ENCODE measurements at regions not wholly inside any gene's neighbourhood (a gene's known extent, or its start where the extent isn't known, plus 50 kb on each side); places are given as distances from the start of the nearest gene placed in this dataset.

- no peak overlapping the region for H3K27ac Mint-ChIP-seq
- TF ChIP-seq CTCF (IDR thresholded peaks at IDR 0.05; ENCODE audit: unreplicated experiment): no peak
Observed at GRCh38 chr11:37595845-37596244, 997.8 kb upstream of the RAG2 start.

GRCh38 chr11:37574361-37574760 lies 976.3 kb upstream of the RAG2 start:
- H3K4me1 Mint-ChIP-seq (ENCODE audit: low read depth): no peaks in the 10 kb centered on the region
- no peak for DNase-seq (ENCODE audit: low spot score, unreplicated experiment)
- H3K4me3 Mint-ChIP-seq (ENCODE audit: low read depth): no peak overlapping the region
- H3K27ac Mint-ChIP-seq: no peak overlapping the region
- H3K9me3 Mint-ChIP-seq (ENCODE audit: low read depth): no peaks in the 10 kb centered on the region
- H3K27me3 Mint-ChIP-seq: no peaks in the 10 kb centered on the region
- no peak for TF ChIP-seq CTCF (IDR thresholded peaks at IDR 0.05; ENCODE audit: unreplicated experiment)
- H3K36me3 Mint-ChIP-seq (ENCODE audit: insufficient read depth): no peaks in the 10 kb centered on the region

More at GRCh38 chr11:37595845-37596244, 997.8 kb upstream of the RAG2 start:
- H3K27me3 Mint-ChIP-seq: no peaks in the 10 kb centered on the region
- H3K4me1 Mint-ChIP-seq (ENCODE audit: low read depth): no peaks in the 10 kb centered on the region
- no peaks in the 10 kb centered on the region for H3K36me3 Mint-ChIP-seq (ENCODE audit: insufficient read depth)
- no peaks in the 10 kb centered on the region for H3K9me3 Mint-ChIP-seq (ENCODE audit: low read depth)
- DNase-seq (ENCODE audit: low spot score, unreplicated experiment): no peak
- H3K4me3 Mint-ChIP-seq (ENCODE audit: low read depth): no peak overlapping the region

- no peak for TF ChIP-seq CTCF (IDR thresholded peaks at IDR 0.05; ENCODE audit: unreplicated experiment)
- Mint-ChIP-seq H3K9me3 (ENCODE audit: low read depth) (no peaks in the 10 kb centered on the region), H3K4me1 (ENCODE audit: low read depth) (no peaks in the 10 kb centered on the region), H3K4me3 (ENCODE audit: low read depth) (no peak overlapping the region), H3K27me3 (no peaks in the 10 kb centered on the region), H3K36me3 (ENCODE audit: insufficient read depth) (no peaks in the 10 kb centered on the region), H3K27ac (no peak overlapping the region)
- no peak for DNase-seq (ENCODE audit: low spot score, unreplicated experiment)
Observed at GRCh38 chr11:37572491-37573171, 974.6 kb upstream of the RAG2 start.

- DNase-seq (ENCODE audit: low spot score, unreplicated experiment): no peak
- H3K36me3 Mint-ChIP-seq (ENCODE audit: insufficient read depth): no peaks in the 10 kb centered on the region
- H3K4me1 Mint-ChIP-seq (ENCODE audit: low read depth): no peaks in the 10 kb centered on the region
- no peaks in the 10 kb centered on the region for H3K27me3 Mint-ChIP-seq
- no peak overlapping the region for H3K4me3 Mint-ChIP-seq (ENCODE audit: low read depth)
- no peak overlapping the region for H3K27ac Mint-ChIP-seq
- no peak for TF ChIP-seq CTCF (IDR thresholded peaks at IDR 0.05; ENCODE audit: unreplicated experiment)
- H3K9me3 Mint-ChIP-seq (ENCODE audit: low read depth): no peaks in the 10 kb centered on the region
Observed at GRCh38 chr11:37571246-37571645, 973.2 kb upstream of the RAG2 start.

- no peak for DNase-seq (ENCODE audit: low spot score, unreplicated experiment)
- H3K4me1 Mint-ChIP-seq (ENCODE audit: low read depth): peaks cover 9% of the 10 kb centered on the region
- no peak overlapping the region for H3K4me3 Mint-ChIP-seq (ENCODE audit: low read depth)
- no peaks in the 10 kb centered on the region for H3K9me3 Mint-ChIP-seq (ENCODE audit: low read depth)
- H3K36me3 Mint-ChIP-seq (ENCODE audit: insufficient read depth): no peaks in the 10 kb centered on the region
- no peaks in the 10 kb centered on the region for H3K27me3 Mint-ChIP-seq
- H3K27ac Mint-ChIP-seq: no peak overlapping the region
- no peak for TF ChIP-seq CTCF (IDR thresholded peaks at IDR 0.05; ENCODE audit: unreplicated experiment)
Observed at GRCh38 chr11:37560991-37561390, 963.0 kb upstream of the RAG2 start.
